HEK293 (cell line): ENCODE measurements at regions not wholly inside any gene's neighbourhood (a gene's known extent, or its start where the extent isn't known, plus 50 kb on each side); places are given as distances from the start of the nearest gene placed in this dataset.

Experiments
- EGR2 ChIP-seq: fragments of 450-650 bp; formaldehyde crosslinking; IDR thresholded peaks from 2 replicates; pipeline ENCODE4 v1.5.1; 2016; ENCODE audit warnings: low read depth, missing biosample characterization, missing genetic modification characterization
- HOXC10 ChIP-seq: sonication (generic); formaldehyde crosslinking; IDR thresholded peaks from 2 replicates; pipeline ENCODE4 v1.8.1; 2023; ENCODE audit warnings: mild to moderate bottlenecking, missing genetic modification reagents
- KLF8 ChIP-seq: fragments of 450-650 bp; formaldehyde crosslinking; IDR thresholded peaks from 2 replicates; pipeline ENCODE4 v1.5.1; 2016; ENCODE audit warnings: missing biosample characterization, missing genetic modification characterization
- MYNN ChIP-seq: fragments of 450-650 bp; formaldehyde crosslinking; IDR thresholded peaks from 2 replicates; pipeline ENCODE4 v1.5.1; 2016; ENCODE audit warnings: missing biosample characterization, missing genetic modification characterization, borderline replicate concordance
- ZEB2 ChIP-seq: fragments of 450-650 bp; formaldehyde crosslinking; IDR thresholded peaks from 2 replicates; pipeline ENCODE4 v1.5.1; 2016; ENCODE audit warnings: missing biosample characterization, missing genetic modification characterization
- ZFHX2 ChIP-seq: fragments of 450-650 bp; formaldehyde crosslinking; conservative IDR thresholded peaks from 2 replicates; pipeline ENCODE4 v1.5.1; 2016; ENCODE audit warnings: missing biosample characterization, missing genetic modification characterization
- ZFP41 ChIP-seq: fragments of 450-650 bp; formaldehyde crosslinking; IDR thresholded peaks from 2 replicates; pipeline ENCODE4 v1.5.1; 2016; ENCODE audit warnings: missing biosample characterization, missing genetic modification characterization, borderline replicate concordance
- ZNF140 ChIP-seq: fragments of 450-650 bp; formaldehyde crosslinking; IDR thresholded peaks from 2 replicates; pipeline ENCODE4 v1.5.1; 2016; ENCODE audit warnings: missing biosample characterization, missing genetic modification characterization
- ZNF175 ChIP-seq: fragments of 450-650 bp; formaldehyde crosslinking; IDR thresholded peaks from 2 replicates; pipeline ENCODE4 v1.5.1; 2016; ENCODE audit warnings: missing biosample characterization, missing genetic modification characterization
- ZNF184 ChIP-seq: fragments of 450-650 bp; IDR thresholded peaks from 2 replicates; pipeline ENCODE4 v1.5.1; 2018; ENCODE audit warnings: missing biosample characterization, mild to moderate bottlenecking, missing genetic modification characterization
- ZNF19 ChIP-seq: fragments of 450-650 bp; formaldehyde crosslinking; IDR thresholded peaks from 2 replicates; pipeline ENCODE4; 2016; ENCODE audit warnings: missing biosample characterization, missing genetic modification characterization, low read depth
- ZNF214 ChIP-seq: fragments of 450-650 bp; formaldehyde crosslinking; IDR thresholded peaks from 2 replicates; pipeline ENCODE4 v1.5.1; 2017; ENCODE audit warnings: missing biosample characterization, mild to moderate bottlenecking, missing genetic modification characterization, borderline replicate concordance
- ZNF23 ChIP-seq: fragments of 450-650 bp; formaldehyde crosslinking; IDR thresholded peaks from 2 replicates; pipeline ENCODE4 v1.5.1; 2016; ENCODE audit warnings: missing biosample characterization, missing genetic modification characterization, borderline replicate concordance
- ZNF350 ChIP-seq: fragments of 450-650 bp; formaldehyde crosslinking; IDR thresholded peaks from 2 replicates; pipeline ENCODE4 v1.5.0; 2017; ENCODE audit warnings: missing biosample characterization, mild to moderate bottlenecking, missing genetic modification characterization
- ZNF37A ChIP-seq: fragments of 450-650 bp; IDR thresholded peaks from 2 replicates; pipeline ENCODE4 v1.5.1; 2018; ENCODE audit warnings: missing biosample characterization, missing genetic modification characterization
- ZNF416 ChIP-seq: fragments of 450-650 bp; formaldehyde crosslinking; IDR thresholded peaks from 2 replicates; pipeline ENCODE4 v1.5.1; 2016; ENCODE audit warnings: missing biosample characterization, missing genetic modification characterization
- ZNF433 ChIP-seq: fragments of 450-650 bp; formaldehyde crosslinking; IDR thresholded peaks from 2 replicates; pipeline ENCODE4 v1.5.1; 2016; ENCODE audit warnings: missing biosample characterization, missing genetic modification characterization, low read depth
- ZNF529 ChIP-seq: fragments of 450-650 bp; formaldehyde crosslinking; IDR thresholded peaks from 2 replicates; pipeline ENCODE4 v1.5.1; 2017; ENCODE audit warnings: missing genetic modification characterization, missing biosample characterization; ENCODE audit not compliant: insufficient replicate concordance
- ZNF555 ChIP-seq: fragments of 450-650 bp; formaldehyde crosslinking; conservative IDR thresholded peaks from 2 replicates; pipeline ENCODE4 v1.5.1; 2017; ENCODE audit warnings: missing biosample characterization, mild to moderate bottlenecking, missing genetic modification characterization, inconsistent platforms
- ZNF558 ChIP-seq: fragments of 450-650 bp; formaldehyde crosslinking; IDR thresholded peaks from 2 replicates; pipeline ENCODE4 v1.5.1; 2016; ENCODE audit warnings: missing biosample characterization, missing genetic modification characterization
- ZNF560 ChIP-seq: fragments of 450-650 bp; formaldehyde crosslinking; IDR thresholded peaks from 2 replicates; pipeline ENCODE4 v1.5.1; 2017; ENCODE audit warnings: missing biosample characterization, missing genetic modification characterization, borderline replicate concordance
- ZNF561 ChIP-seq: fragments of 450-650 bp; IDR thresholded peaks from 2 replicates; pipeline ENCODE4 v1.5.1; 2018; ENCODE audit warnings: missing biosample characterization, missing genetic modification characterization, borderline replicate concordance
- ZNF629 ChIP-seq: fragments of 450-650 bp; formaldehyde crosslinking; IDR thresholded peaks from 2 replicates; pipeline ENCODE4 v1.5.1; 2017; ENCODE audit warnings: missing biosample characterization, missing genetic modification characterization
- ZNF76 ChIP-seq: fragments of 450-650 bp; formaldehyde crosslinking; IDR thresholded peaks from 2 replicates; pipeline ENCODE4; 2016; ENCODE audit warnings: low read depth, missing biosample characterization, missing genetic modification characterization, borderline replicate concordance
- ZNF768 ChIP-seq: fragments of 450-650 bp; formaldehyde crosslinking; IDR thresholded peaks from 2 replicates; pipeline ENCODE4 v1.5.1; 2018; ENCODE audit warnings: missing biosample characterization, mild to moderate bottlenecking, missing genetic modification characterization
- ZNF785 ChIP-seq: fragments of 450-650 bp; formaldehyde crosslinking; IDR thresholded peaks from 2 replicates; pipeline ENCODE4 v1.5.1; 2016; ENCODE audit warnings: missing biosample characterization, missing genetic modification characterization
- ZSCAN30 ChIP-seq: fragments of 450-650 bp; IDR thresholded peaks from 2 replicates; pipeline ENCODE4 v1.5.1; 2018; ENCODE audit warnings: missing biosample characterization, mild to moderate bottlenecking, missing genetic modification characterization, moderate library complexity
- TF ChIP-seq, protein P1 (sequence below): fragments of 450-650 bp; formaldehyde crosslinking; IDR thresholded peaks from 2 replicates; pipeline ENCODE4 v1.5.1; 2016; ENCODE audit warnings: missing biosample characterization, missing genetic modification characterization
- TF ChIP-seq, protein P2 (sequence below): fragments of 450-650 bp; formaldehyde crosslinking; IDR thresholded peaks from 2 replicates; pipeline ENCODE4 v1.5.1; 2017; ENCODE audit warnings: missing biosample characterization, missing genetic modification characterization
- TF ChIP-seq, protein P3 (sequence below): fragments of 450-650 bp; formaldehyde crosslinking; IDR thresholded peaks from 2 replicates; pipeline ENCODE4 v1.5.1; 2016; ENCODE audit warnings: missing biosample characterization, missing genetic modification characterization
- TF ChIP-seq, protein P4 (sequence below): fragments of 450-650 bp; formaldehyde crosslinking; IDR thresholded peaks from 2 replicates; pipeline ENCODE4 v1.5.1; 2016; ENCODE audit warnings: missing biosample characterization, missing genetic modification characterization, borderline replicate concordance
- TF ChIP-seq, protein P5 (sequence below): fragments of 450-650 bp; formaldehyde crosslinking; IDR thresholded peaks from 2 replicates; pipeline ENCODE4 v1.5.0; 2017; ENCODE audit warnings: missing biosample characterization, missing genetic modification characterization, borderline replicate concordance

DNA sequence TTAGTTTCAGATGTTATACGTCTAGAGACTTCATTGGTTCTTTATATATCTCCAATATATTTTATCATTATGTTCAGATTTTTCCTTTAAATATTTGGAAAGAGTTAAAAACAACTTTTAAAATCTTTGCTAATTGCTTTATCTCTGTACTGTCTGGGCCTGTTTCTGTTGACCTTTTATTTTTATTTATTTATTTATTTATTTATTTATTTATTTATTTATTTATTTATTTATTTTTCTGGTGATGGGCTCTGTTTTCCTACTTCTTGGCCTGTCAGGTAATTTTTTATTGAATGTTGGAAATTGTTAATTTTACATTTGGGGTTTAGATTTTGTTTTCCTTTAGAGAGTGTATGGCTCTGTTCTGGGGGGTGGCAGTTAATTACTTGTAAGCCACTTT lies 279.7 kb upstream of the KAZN start (continued):
- TF ChIP-seq ZNF529: peak; percentile 36
- no peak for TF ChIP-seq ZNF416 (tag by site-specific recombination)
- no peak for TF ChIP-seq ZNF768 (tag by site-specific recombination)
- TF ChIP-seq HOXC10 (CRISPR knock-in tag): no peak
- TF ChIP-seq ZNF555 (tag by site-specific recombination): peak; percentile 96
- no peak for TF ChIP-seq ZNF350 (tag by site-specific recombination)
- TF ChIP-seq, protein P1, sequence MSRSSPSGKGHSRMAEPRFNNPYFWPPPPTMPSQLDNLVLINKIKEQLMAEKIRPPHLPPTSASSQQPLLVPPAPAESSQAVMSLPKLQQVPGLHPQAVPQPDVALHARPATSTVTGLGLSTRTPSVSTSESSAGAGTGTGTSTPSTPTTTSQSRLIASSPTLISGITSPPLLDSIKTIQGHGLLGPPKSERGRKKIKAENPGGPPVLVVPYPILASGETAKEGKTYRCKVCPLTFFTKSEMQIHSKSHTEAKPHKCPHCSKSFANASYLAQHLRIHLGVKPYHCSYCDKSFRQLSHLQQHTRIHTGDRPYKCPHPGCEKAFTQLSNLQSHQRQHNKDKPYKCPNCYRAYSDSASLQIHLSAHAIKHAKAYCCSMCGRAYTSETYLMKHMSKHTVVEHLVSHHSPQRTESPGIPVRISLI (tag by site-specific recombination): no peak
- TF ChIP-seq KLF8 (tag by site-specific recombination): no peak
- TF ChIP-seq, protein P2, sequence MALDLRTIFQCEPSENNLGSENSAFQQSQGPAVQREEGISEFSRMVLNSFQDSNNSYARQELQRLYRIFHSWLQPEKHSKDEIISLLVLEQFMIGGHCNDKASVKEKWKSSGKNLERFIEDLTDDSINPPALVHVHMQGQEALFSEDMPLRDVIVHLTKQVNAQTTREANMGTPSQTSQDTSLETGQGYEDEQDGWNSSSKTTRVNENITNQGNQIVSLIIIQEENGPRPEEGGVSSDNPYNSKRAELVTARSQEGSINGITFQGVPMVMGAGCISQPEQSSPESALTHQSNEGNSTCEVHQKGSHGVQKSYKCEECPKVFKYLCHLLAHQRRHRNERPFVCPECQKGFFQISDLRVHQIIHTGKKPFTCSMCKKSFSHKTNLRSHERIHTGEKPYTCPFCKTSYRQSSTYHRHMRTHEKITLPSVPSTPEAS (tag by site-specific recombination): no peak
- TF ChIP-seq ZNF37A (tag by site-specific recombination): no peak
- TF ChIP-seq ZNF214 (tag by site-specific recombination): no peak
- TF ChIP-seq ZNF23 (tag by site-specific recombination): no peak
- TF ChIP-seq ZSCAN30 (tag by site-specific recombination): no peak
- no peak for TF ChIP-seq ZNF433 (tag by site-specific recombination)
- no peak for TF ChIP-seq EGR2 (tag by site-specific recombination)
- no peak for TF ChIP-seq ZNF785
- TF ChIP-seq ZNF140 (tag by site-specific recombination): peak; percentile 80
- no peak for TF ChIP-seq MYNN (tag by site-specific recombination)
- TF ChIP-seq, protein P3, sequence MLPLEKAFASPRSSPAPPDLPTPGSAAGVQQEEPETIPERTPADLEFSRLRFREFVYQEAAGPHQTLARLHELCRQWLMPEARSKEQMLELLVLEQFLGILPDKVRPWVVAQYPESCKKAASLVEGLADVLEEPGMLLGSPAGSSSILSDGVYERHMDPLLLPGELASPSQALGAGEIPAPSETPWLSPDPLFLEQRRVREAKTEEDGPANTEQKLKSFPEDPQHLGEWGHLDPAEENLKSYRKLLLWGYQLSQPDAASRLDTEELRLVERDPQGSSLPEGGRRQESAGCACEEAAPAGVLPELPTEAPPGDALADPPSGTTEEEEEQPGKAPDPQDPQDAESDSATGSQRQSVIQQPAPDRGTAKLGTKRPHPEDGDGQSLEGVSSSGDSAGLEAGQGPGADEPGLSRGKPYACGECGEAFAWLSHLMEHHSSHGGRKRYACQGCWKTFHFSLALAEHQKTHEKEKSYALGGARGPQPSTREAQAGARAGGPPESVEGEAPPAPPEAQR: no peak
- TF ChIP-seq, protein P4, sequence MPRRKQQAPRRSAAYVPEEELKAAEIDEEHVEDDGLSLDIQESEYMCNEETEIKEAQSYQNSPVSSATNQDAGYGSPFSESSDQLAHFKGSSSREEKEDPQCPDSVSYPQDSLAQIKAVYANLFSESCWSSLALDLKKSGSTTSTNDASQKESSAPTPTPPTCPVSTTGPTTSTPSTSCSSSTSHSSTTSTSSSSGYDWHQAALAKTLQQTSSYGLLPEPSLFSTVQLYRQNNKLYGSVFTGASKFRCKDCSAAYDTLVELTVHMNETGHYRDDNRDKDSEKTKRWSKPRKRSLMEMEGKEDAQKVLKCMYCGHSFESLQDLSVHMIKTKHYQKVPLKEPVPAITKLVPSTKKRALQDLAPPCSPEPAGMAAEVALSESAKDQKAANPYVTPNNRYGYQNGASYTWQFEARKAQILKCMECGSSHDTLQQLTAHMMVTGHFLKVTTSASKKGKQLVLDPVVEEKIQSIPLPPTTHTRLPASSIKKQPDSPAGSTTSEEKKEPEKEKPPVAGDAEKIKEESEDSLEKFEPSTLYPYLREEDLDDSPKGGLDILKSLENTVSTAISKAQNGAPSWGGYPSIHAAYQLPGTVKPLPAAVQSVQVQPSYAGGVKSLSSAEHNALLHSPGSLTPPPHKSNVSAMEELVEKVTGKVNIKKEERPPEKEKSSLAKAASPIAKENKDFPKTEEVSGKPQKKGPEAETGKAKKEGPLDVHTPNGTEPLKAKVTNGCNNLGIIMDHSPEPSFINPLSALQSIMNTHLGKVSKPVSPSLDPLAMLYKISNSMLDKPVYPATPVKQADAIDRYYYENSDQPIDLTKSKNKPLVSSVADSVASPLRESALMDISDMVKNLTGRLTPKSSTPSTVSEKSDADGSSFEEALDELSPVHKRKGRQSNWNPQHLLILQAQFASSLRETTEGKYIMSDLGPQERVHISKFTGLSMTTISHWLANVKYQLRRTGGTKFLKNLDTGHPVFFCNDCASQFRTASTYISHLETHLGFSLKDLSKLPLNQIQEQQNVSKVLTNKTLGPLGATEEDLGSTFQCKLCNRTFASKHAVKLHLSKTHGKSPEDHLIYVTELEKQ (tag by site-specific recombination): no peak
- TF ChIP-seq ZFHX2 (tag by site-specific recombination): no peak
- no peak for TF ChIP-seq ZNF184 (tag by site-specific recombination)
- TF ChIP-seq ZNF561: no peak
- no peak for TF ChIP-seq ZNF19 (tag by site-specific recombination)
- no peak for TF ChIP-seq ZNF76 (tag by site-specific recombination)
- peak; percentile 36; the same call in 1 of the 2 replicates for TF ChIP-seq ZNF629
- no peak for TF ChIP-seq ZEB2 (tag by site-specific recombination)
- peak; percentile 63; the same call in 1 of the 2 replicates for TF ChIP-seq ZNF560 (tag by site-specific recombination)
- TF ChIP-seq ZFP41 (tag by site-specific recombination): no peak
- TF ChIP-seq, protein P5, sequence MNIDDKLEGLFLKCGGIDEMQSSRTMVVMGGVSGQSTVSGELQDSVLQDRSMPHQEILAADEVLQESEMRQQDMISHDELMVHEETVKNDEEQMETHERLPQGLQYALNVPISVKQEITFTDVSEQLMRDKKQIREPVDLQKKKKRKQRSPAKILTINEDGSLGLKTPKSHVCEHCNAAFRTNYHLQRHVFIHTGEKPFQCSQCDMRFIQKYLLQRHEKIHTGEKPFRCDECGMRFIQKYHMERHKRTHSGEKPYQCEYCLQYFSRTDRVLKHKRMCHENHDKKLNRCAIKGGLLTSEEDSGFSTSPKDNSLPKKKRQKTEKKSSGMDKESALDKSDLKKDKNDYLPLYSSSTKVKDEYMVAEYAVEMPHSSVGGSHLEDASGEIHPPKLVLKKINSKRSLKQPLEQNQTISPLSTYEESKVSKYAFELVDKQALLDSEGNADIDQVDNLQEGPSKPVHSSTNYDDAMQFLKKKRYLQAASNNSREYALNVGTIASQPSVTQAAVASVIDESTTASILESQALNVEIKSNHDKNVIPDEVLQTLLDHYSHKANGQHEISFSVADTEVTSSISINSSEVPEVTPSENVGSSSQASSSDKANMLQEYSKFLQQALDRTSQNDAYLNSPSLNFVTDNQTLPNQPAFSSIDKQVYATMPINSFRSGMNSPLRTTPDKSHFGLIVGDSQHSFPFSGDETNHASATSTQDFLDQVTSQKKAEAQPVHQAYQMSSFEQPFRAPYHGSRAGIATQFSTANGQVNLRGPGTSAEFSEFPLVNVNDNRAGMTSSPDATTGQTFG: no peak
- TF ChIP-seq ZNF175 (tag by site-specific recombination): no peak
- 0 out of 2 replicates have a peak, but pooled peaks have one; percentile 26 for TF ChIP-seq ZNF558 (tag by site-specific recombination)
